H1 (cell line): ENCODE measurements at regions not wholly inside any gene's neighbourhood (a gene's known extent, or its start where the extent isn't known, plus 50 kb on each side); places are given as distances from the start of the nearest gene placed in this dataset.

ENCODE experiments used
- CTCF ChIA-PET: fragments of 300-600 bp; sonication (Branson Sonifier 250); formaldehyde crosslinking; loops from one replicate; lab custom pipeline; 2021; ENCODE audit not compliant: partially characterized antibody; lab: Charles Lee
- POLR2A ChIA-PET: fragments of 300-600 bp; sonication (Branson Sonifier 250); formaldehyde crosslinking; loops from one replicate; lab custom pipeline; 2021; ENCODE audit warnings: inconsistent platforms; ENCODE audit not compliant: partially characterized antibody; lab: Charles Lee
- DNase-seq, 2 experiments: peaks; one replicate each; pipeline versions ENCODE4 v3.0.0 to v3.0.0-alpha.2; 2010 to 2022; ENCODE audit warnings: low spot score in 2 of 2, low read depth in 1 of 2, mixed read lengths in 1 of 2
- FAIRE-seq: peaks from 2 replicates; lab custom pipeline; 2011; peaks lifted over from hg19 to GRCh38; lab: Jason Lieb, UNC
- H2AFZ ChIP-seq: 2 replicates; pipeline ENCODE4 v1.8.1; 2012; ENCODE audit warnings: low read length, inconsistent platforms
- H2AK5ac ChIP-seq: 2 replicates; pipeline ENCODE4 v1.6.1; 2013; ENCODE audit warnings: low read depth, low read length
- H2BK120ac ChIP-seq: replicated peaks from 2 replicates; pipeline ENCODE3; 2013; ENCODE audit warnings: low read depth, low read length, inconsistent platforms
- H2BK12ac ChIP-seq: 2 replicates; pipeline ENCODE4 v1.6.1; 2013; ENCODE audit warnings: low read depth, low read length
- H2BK15ac ChIP-seq: 2 replicates; pipeline ENCODE4 v1.6.1; 2013; ENCODE audit warnings: low read length
- H2BK20ac ChIP-seq: 2 replicates; pipeline ENCODE4 v1.6.1; 2013; ENCODE audit warnings: low read length
- H2BK5ac ChIP-seq: 2 replicates; pipeline ENCODE4 v1.6.1; 2013; ENCODE audit warnings: low read depth, low read length
- H3K14ac ChIP-seq: 2 replicates; pipeline ENCODE4 v1.6.1; 2013; ENCODE audit warnings: inconsistent platforms; ENCODE audit not compliant: insufficient read length
- H3K18ac ChIP-seq: 2 replicates; pipeline ENCODE4 v1.6.1; 2013; ENCODE audit warnings: low read length; ENCODE audit errors: extremely low read depth
- H3K23ac ChIP-seq: 2 replicates; pipeline ENCODE4 v1.6.1; 2013; ENCODE audit warnings: inconsistent platforms; ENCODE audit not compliant: insufficient read length
- H3K23me2 ChIP-seq: 2 replicates; pipeline ENCODE4 v1.6.1; 2013; ENCODE audit warnings: low read depth, low read length
- H3K27ac ChIP-seq: 2 replicates; pipeline ENCODE4 v1.6.1; 2011; ENCODE audit warnings: low read depth, low read length, inconsistent platforms
- H3K27me3 ChIP-seq, 4 experiments: replicated peaks in 1 of 4; 1 replicate in 1 of 4; 2 replicates in 3 of 4; pipeline versions ENCODE4 v1.6.1 to v1.8.1; 2011 to 2013; ENCODE audit warnings: low read length in 3 of 4, mild to moderate bottlenecking in 3 of 4, inconsistent platforms in 2 of 4, mixed read lengths in 2 of 4, moderate library complexity in 1 of 4; ENCODE audit not compliant: control insufficient read depth in 3 of 4, insufficient read depth in 3 of 4; ENCODE audit errors: extremely low read depth in 1 of 4
- H3K36me3 ChIP-seq, 4 experiments: 2 replicates each; pipeline versions ENCODE4 v1.6.1 to v1.8.1; 2011 to 2013; ENCODE audit warnings: mild to moderate bottlenecking in 4 of 4, low read length in 3 of 4, moderate library complexity in 2 of 4, control low read depth in 1 of 4, inconsistent platforms in 1 of 4; ENCODE audit not compliant: insufficient read depth in 4 of 4, control insufficient read depth in 2 of 4
- H3K4ac ChIP-seq: replicated peaks from 2 replicates; pipeline ENCODE3; 2013; ENCODE audit warnings: low read length, low read depth, mixed read lengths, inconsistent platforms; ENCODE audit not compliant: insufficient read length
- H3K4me1 ChIP-seq, 4 experiments: replicated peaks in 1 of 4; 1 replicate in 1 of 4; 2 replicates in 3 of 4; pipeline versions ENCODE4 v1.6.1 to v1.8.1; 2011 to 2013; ENCODE audit warnings: low read length in 3 of 4, inconsistent platforms in 2 of 4, mixed read lengths in 1 of 4; ENCODE audit not compliant: insufficient read depth in 4 of 4, control insufficient read depth in 3 of 4
- H3K4me2 ChIP-seq, 2 experiments: 2 replicates each; pipeline versions ENCODE4 v1.6.1 to v1.8.1; 2011 to 2013; ENCODE audit warnings: low read depth in 2 of 2, low read length in 2 of 2, control low read depth in 1 of 2, inconsistent platforms in 1 of 2, mild to moderate bottlenecking in 1 of 2; ENCODE audit not compliant: insufficient read depth in 1 of 2
- H3K4me3 ChIP-seq, 4 experiments: fragments of 200-600, 300-600 bp in 1 of 4; sonication (generic), shearing (Covaris generic), sonication (Bioruptor Twin) in 1 of 4; 2 replicates each; pipeline versions ENCODE4 v1.5.1 to v1.8.1; 2011 to 2016; ENCODE audit warnings: low read length in 4 of 4, low read depth in 3 of 4, control low read depth in 2 of 4, inconsistent platforms in 2 of 4, mild to moderate bottlenecking in 2 of 4, mixed read lengths in 1 of 4, moderate library complexity in 1 of 4; ENCODE audit not compliant: insufficient read depth in 2 of 4; ENCODE audit errors: extremely low read depth in 1 of 4
- H3K56ac ChIP-seq: replicated peaks from 2 replicates; pipeline ENCODE3; 2013; ENCODE audit warnings: low read depth, mild to moderate bottlenecking, mixed read lengths, low read length, inconsistent platforms; ENCODE audit not compliant: insufficient read length
- H3K79me1 ChIP-seq: 2 replicates; pipeline ENCODE4 v1.6.1; 2013; ENCODE audit warnings: low read depth, low read length, control low read depth
- H3K79me2 ChIP-seq, 2 experiments: 2 replicates each; pipeline versions ENCODE4 v1.6.1 to v1.8.1; 2012 to 2013; ENCODE audit warnings: low read length in 2 of 2, mild to moderate bottlenecking in 2 of 2, inconsistent platforms in 1 of 2; ENCODE audit not compliant: insufficient read depth in 2 of 2, control insufficient read depth in 1 of 2
- H3K9ac ChIP-seq, 4 experiments: replicated peaks in 1 of 4; 1 replicate in 1 of 4; 2 replicates in 3 of 4; pipeline versions ENCODE4 v1.6.1 to v1.8.1; 2011 to 2013; ENCODE audit warnings: low read depth in 3 of 4, low read length in 3 of 4, control low read depth in 2 of 4, mild to moderate bottlenecking in 2 of 4, moderate library complexity in 2 of 4, inconsistent platforms in 1 of 4; ENCODE audit errors: extremely low read depth in 1 of 4
- H3K9me3 ChIP-seq, 2 experiments: 2 replicates each; pipeline versions ENCODE4 v1.6.1 to v1.8.1; 2012 to 2013; ENCODE audit warnings: mild to moderate bottlenecking in 2 of 2, moderate library complexity in 2 of 2, control low read depth in 1 of 2, inconsistent platforms in 1 of 2, low read depth in 1 of 2, low read length in 1 of 2, mixed read lengths in 1 of 2; ENCODE audit not compliant: insufficient read depth in 2 of 2
- H4K20me1 ChIP-seq, 2 experiments: replicated peaks in 1 of 2; 2 replicates each; pipeline versions ENCODE3 to v1.8.1; 2011 to 2013; ENCODE audit warnings: inconsistent platforms in 2 of 2, low read length in 2 of 2, mild to moderate bottlenecking in 1 of 2; ENCODE audit not compliant: insufficient read depth in 2 of 2, control insufficient read depth in 1 of 2
- H4K5ac ChIP-seq: 2 replicates; pipeline ENCODE4 v1.6.1; 2013; ENCODE audit warnings: low read length, low read depth, mixed read lengths, inconsistent platforms; ENCODE audit not compliant: insufficient read length
- H4K8ac ChIP-seq: 2 replicates; pipeline ENCODE4 v1.8.0; 2013; ENCODE audit warnings: mild to moderate bottlenecking, moderate library complexity, low read length, inconsistent platforms; ENCODE audit not compliant: insufficient read depth; ENCODE audit errors: extremely low read depth
- H4K91ac ChIP-seq: replicated peaks from 2 replicates; pipeline ENCODE3; 2013; ENCODE audit warnings: low read length, mixed read lengths, inconsistent platforms; ENCODE audit not compliant: insufficient read length
- BACH1 ChIP-seq: IDR thresholded peaks from 2 replicates; pipeline ENCODE4 v1.6.1; 2012; ENCODE audit warnings: low read length, improper control_type of control experiment
- SIN3A ChIP-seq, 2 experiments: IDR thresholded peaks in 1 of 2; conservative IDR thresholded peaks in 1 of 2; 2 replicates each; pipeline ENCODE4 v1.6.1; 2011 to 2012; ENCODE audit warnings: low read length in 2 of 2, improper control_type of control experiment in 1 of 2, low read depth in 1 of 2, mild to moderate bottlenecking in 1 of 2
- SP1 ChIP-seq: IDR thresholded peaks from 2 replicates; pipeline ENCODE4 v1.6.1; 2011; ENCODE audit warnings: low read depth, low read length
- WGBS, 2 experiments: shearing (Covaris generic) in 1 of 2; methylation state at CpG; one replicate each; pipeline versions ENCODE4 v1.1.6 to v1.1.7; 2013 to 2015; ENCODE audit warnings: low lambda C conversion rate in 2 of 2, mixed read lengths in 2 of 2, inconsistent platforms in 1 of 2, low coverage in 1 of 2, missing lambda C conversion rate in 1 of 2; ENCODE audit not compliant: insufficient replicate concordance in 2 of 2, insufficient coverage in 1 of 2, insufficient read length in 1 of 2; ENCODE audit errors: extremely low coverage in 1 of 2, missing lambda C conversion rate in 1 of 2; 5-methylcytosine and 5-hydroxymethylcytosine counted together

DNA sequence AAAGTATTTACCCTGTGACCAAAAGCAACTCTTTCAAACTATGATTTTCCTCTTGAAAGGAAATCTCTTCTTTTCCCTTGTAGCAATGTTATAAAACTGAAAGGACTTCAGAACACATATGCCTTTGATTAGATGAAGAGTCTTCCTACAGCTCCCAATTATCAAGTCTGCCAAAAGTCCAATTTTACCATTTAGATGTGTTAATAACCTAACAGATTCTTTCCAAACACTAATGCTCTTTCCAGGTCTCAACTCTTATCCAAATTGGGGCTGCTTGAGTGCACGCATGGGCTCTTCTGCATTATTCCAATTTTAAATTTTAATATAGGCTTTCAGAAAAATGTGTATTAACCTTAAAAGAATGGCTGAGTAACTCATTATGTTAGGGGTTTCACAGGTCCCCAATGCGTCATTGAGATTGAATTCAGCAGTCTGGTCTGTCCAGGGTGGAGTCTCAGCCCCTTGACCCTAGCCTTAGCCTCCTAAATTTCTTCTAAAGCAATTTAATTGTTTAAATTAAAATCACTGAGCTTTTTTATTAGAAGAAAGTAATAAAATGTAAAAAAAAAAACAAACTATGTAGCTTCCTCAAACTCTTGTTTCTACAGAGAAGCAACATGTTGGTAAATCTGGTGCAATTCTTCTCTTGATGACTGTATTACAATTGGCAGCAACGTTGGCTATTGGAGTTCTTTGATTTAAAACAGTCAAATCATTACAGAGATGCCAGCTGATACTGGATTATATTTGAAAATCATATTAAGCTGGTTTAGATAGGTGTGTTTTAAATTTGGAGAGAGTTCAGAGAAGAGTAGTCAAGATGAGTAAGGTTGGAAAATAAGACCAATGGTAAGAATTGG, 170.4 kb downstream of the DKK1 start:
- Histone ChIP-seq H4K8ac (no peak overlapping the region), H3K9me3 (no peaks in the 10 kb centered on the region), H3K14ac (no peak overlapping the region), H2AK5ac (no peak overlapping the region), H3K36me3 (no peaks in the 10 kb centered on the region), H3K9ac (no peak overlapping the region), H4K20me1 (no peaks in the 10 kb centered on the region), H2BK120ac (no peak overlapping the region), H3K4me3 (no peak overlapping the region), H3K4ac (no peak overlapping the region), H3K23ac (no peak overlapping the region), H3K79me1 (no peaks in the 10 kb centered on the region), H4K91ac (no peak overlapping the region), H3K56ac (no peak overlapping the region), H2BK5ac (no peak overlapping the region), H3K79me2 (no peaks in the 10 kb centered on the region), H3K4me1 (no peaks in the 10 kb centered on the region), H4K5ac (no peak overlapping the region), H3K18ac (no peak overlapping the region), H3K4me2 (no peak overlapping the region), H2BK15ac (no peak overlapping the region), H3K23me2 (no peaks in the 10 kb centered on the region), H3K27ac (no peak overlapping the region), H2BK20ac (no peak overlapping the region), H3K27me3 (no peaks in the 10 kb centered on the region), H2BK12ac (no peak overlapping the region), H2AFZ (no peak overlapping the region)
- 90% methylated on average over 3 of the region's 3 CpGs; no CpG with 5 or more reads in 1 of the 2 experiments for WGBS, 2 experiments
- CTCF ChIA-PET: interaction anchor here (0.9 to 7.8 kb wide), 2 partner anchors 10 to 174 kb away, joined by 4 to 136 read pairs; partner anchors contain the start of gene DKK1
- POLR2A ChIA-PET: no interaction called here
- FAIRE-seq: no peak
- no peak for TF ChIP-seq SP1
- TF ChIP-seq BACH1: no peak
- TF ChIP-seq SIN3A (conservative IDR thresholded peaks at IDR 0.05 in 1 of 2, IDR thresholded peaks at IDR 0.05 in 1 of 2; ENCODE audit: low read depth in 1 of 2, low read length in 2 of 2): no peak
- DNase-seq: no peak
